ENCODE measurements at regions not wholly inside any gene's neighbourhood (a gene's known extent, or its start where the extent isn't known, plus 50 kb on each side); places are given as distances from the start of the nearest gene placed in this dataset.
"Not testable (repeated sequence)": the region's sequence is repeated elsewhere in the genome, so short reads cannot be mapped to it uniquely, and the experiment has no call there.

GRCh38 chr7:91357379-91357778 is 93.1 kb downstream of the FZD1 start:
- TF ChIP-seq CTCF (IDR thresholded peaks at IDR 0.05; ENCODE audit: low read depth, low read length) = no peak
- no peaks in the 10 kb centered on the region for H3K9me3 ChIP-seq (ENCODE audit: severe bottlenecking)
- H3K27ac ChIP-seq = no peak overlapping the region
- H3K27me3 ChIP-seq (ENCODE audit: insufficient read depth, low read depth, severe bottlenecking) = no peaks in the 10 kb centered on the region
- H3K36me3 ChIP-seq = no peaks in the 10 kb centered on the region
- H3K4me3 ChIP-seq (ENCODE audit: low read depth, low read length) = no peak overlapping the region
- DNase-seq = no peak

- no peaks in the 10 kb centered on the region for H3K36me3 ChIP-seq
- no peak overlapping the region for H3K27ac ChIP-seq
- no peak for TF ChIP-seq CTCF (IDR thresholded peaks at IDR 0.05; ENCODE audit: low read depth, low read length)
- DNase-seq = no peak
- H3K4me3 ChIP-seq (ENCODE audit: low read depth, low read length) = no peak overlapping the region
- H3K27me3 ChIP-seq (ENCODE audit: insufficient read depth, low read depth, severe bottlenecking) = no peaks in the 10 kb centered on the region
- H3K9me3 ChIP-seq (ENCODE audit: severe bottlenecking) = no peaks in the 10 kb centered on the region
These were observed 93.7 kb downstream of the FZD1 start for GRCh38 chr7:91357901-91358300.

GRCh38 chr7:91358303-91358702 is 94.1 kb downstream of the FZD1 start:
- H3K4me3 ChIP-seq (ENCODE audit: low read depth, low read length) = no peak overlapping the region
- DNase-seq = no peak
- H3K9me3 ChIP-seq (ENCODE audit: severe bottlenecking) = no peaks in the 10 kb centered on the region
- H3K27me3 ChIP-seq (ENCODE audit: insufficient read depth, low read depth, severe bottlenecking) = no peaks in the 10 kb centered on the region
- no peak for TF ChIP-seq CTCF (IDR thresholded peaks at IDR 0.05; ENCODE audit: low read depth, low read length)
- H3K36me3 ChIP-seq = no peaks in the 10 kb centered on the region
- no peak overlapping the region for H3K27ac ChIP-seq

GRCh38 chr7:91365097-91365496 is 100.9 kb downstream of the FZD1 start:
- H3K27me3 ChIP-seq (ENCODE audit: insufficient read depth, low read depth, severe bottlenecking) = not testable (repeated sequence)

GRCh38 chr7:91366091-91366490 is 101.9 kb downstream of the FZD1 start:
- no peak for TF ChIP-seq CTCF (IDR thresholded peaks at IDR 0.05; ENCODE audit: low read depth, low read length)
- H3K27me3 ChIP-seq (ENCODE audit: insufficient read depth, low read depth, severe bottlenecking) = no peaks in the 10 kb centered on the region
- H3K27ac ChIP-seq = no peak overlapping the region
- DNase-seq = no peak
- H3K9me3 ChIP-seq (ENCODE audit: severe bottlenecking) = no peaks in the 10 kb centered on the region
- no peaks in the 10 kb centered on the region for H3K36me3 ChIP-seq
- H3K4me3 ChIP-seq (ENCODE audit: low read depth, low read length) = no peak overlapping the region

More at GRCh38 chr7:91365097-91365496, 100.9 kb downstream of the FZD1 start:
- H3K4me3 ChIP-seq (ENCODE audit: low read depth, low read length); DNase-seq; H3K36me3 ChIP-seq; H3K9me3 ChIP-seq (ENCODE audit: severe bottlenecking); H3K27ac ChIP-seq: not testable (repeated sequence)

GRCh38 chr7:91367812-91368578 is 103.8 kb downstream of the FZD1 start:
- no peak overlapping the region for H3K4me3 ChIP-seq (ENCODE audit: low read depth, low read length)
- no peaks in the 10 kb centered on the region for H3K36me3 ChIP-seq
- H3K27ac ChIP-seq = no peak overlapping the region
- no peak for TF ChIP-seq CTCF (IDR thresholded peaks at IDR 0.05; ENCODE audit: low read depth, low read length)
- DNase-seq = no peak
- H3K9me3 ChIP-seq (ENCODE audit: severe bottlenecking) = no peaks in the 10 kb centered on the region
- no peaks in the 10 kb centered on the region for H3K27me3 ChIP-seq (ENCODE audit: insufficient read depth, low read depth, severe bottlenecking)
